Endothelial cell of umbilical vein (primary cell): ENCODE measurements at regions not wholly inside any gene's neighbourhood (a gene's known extent, or its start where the extent isn't known, plus 50 kb on each side); places are given as distances from the start of the nearest gene placed in this dataset.

Experiments used
- BruUV-seq: library from RNA; stranded (reverse); fragments of 400-500 nt; replicated peaks from 2 replicates; lab custom pipeline; 2021; lab: Mats Ljungman, UMichigan
- CTCF ChIA-PET: fragments of 300-600, 350-600 bp; sonication (Branson Sonifier 250); formaldehyde crosslinking; loops from one replicate; lab custom pipeline; 2021; ENCODE audit warnings: antibody characterized with exemption, inconsistent platforms; lab: Charles Lee
- POLR2A ChIA-PET: fragments of 300-600, 350-600 bp; sonication (Branson Sonifier 250); formaldehyde crosslinking; loops from one replicate; lab custom pipeline; 2021; ENCODE audit warnings: antibody characterized with exemption, inconsistent platforms; lab: Charles Lee
- DNase-seq: peaks from one replicate; pipeline ENCODE4 v3.0.0-alpha.2; 2011; ENCODE audit warnings: low read depth, low spot score
- FAIRE-seq: peaks from 2 replicates; lab custom pipeline; 2011; peaks lifted over from hg19 to GRCh38; lab: Jason Lieb, UNC
- H2AFZ ChIP-seq: 2 replicates; pipeline ENCODE4 v1.6.0; 2012; ENCODE audit warnings: low read depth, low read length, control low read depth, inconsistent platforms
- H3K27ac ChIP-seq: 2 replicates; pipeline ENCODE4 v1.5.1; 2011; ENCODE audit warnings: low read depth, mild to moderate bottlenecking, control low read depth, low read length, moderate library complexity; ENCODE audit not compliant: insufficient read depth
- H3K27me3 ChIP-seq, 2 experiments: 2 replicates each; pipeline versions ENCODE4 v1.6.0 to v1.6.1; 2011; ENCODE audit warnings: low read length in 2 of 2, mixed read lengths in 1 of 2; ENCODE audit not compliant: control insufficient read depth in 2 of 2, insufficient read depth in 2 of 2
- H3K36me3 ChIP-seq, 2 experiments: 2 replicates in 1 of 2; 3 replicates in 1 of 2; pipeline ENCODE4 v1.5.1; 2011; ENCODE audit warnings: low read length in 2 of 2, mild to moderate bottlenecking in 1 of 2, moderate library complexity in 1 of 2; ENCODE audit not compliant: control insufficient read depth in 2 of 2, insufficient read depth in 2 of 2; ENCODE audit errors: extremely low read depth in 1 of 2
- H3K4me1 ChIP-seq: 3 replicates; pipeline ENCODE4 v1.5.1; 2011; ENCODE audit warnings: mild to moderate bottlenecking, low read length; ENCODE audit not compliant: control insufficient read depth, insufficient read depth; ENCODE audit errors: extremely low read depth
- H3K4me2 ChIP-seq: 2 replicates; pipeline ENCODE4 v1.6.1; 2011; ENCODE audit warnings: low read length, control low read depth, mixed read lengths; ENCODE audit not compliant: insufficient read depth
- H3K4me3 ChIP-seq, 3 experiments: fragments of 200-600 bp in 1 of 3; sonication (generic), shearing (Covaris generic) in 1 of 3; replicated peaks in 1 of 3; 2 replicates each; pipeline ENCODE4 v1.5.1; 2011 to 2016; ENCODE audit warnings: control low read depth in 3 of 3, low read length in 3 of 3, mild to moderate bottlenecking in 2 of 3, inconsistent platforms in 1 of 3, low read depth in 1 of 3, moderate library complexity in 1 of 3; ENCODE audit not compliant: insufficient read depth in 1 of 3
- H3K79me2 ChIP-seq: 2 replicates; pipeline ENCODE4 v1.6.0; 2012; ENCODE audit warnings: low read length, inconsistent platforms; ENCODE audit not compliant: control insufficient read depth, insufficient read depth
- H3K9ac ChIP-seq: replicated peaks from 2 replicates; pipeline ENCODE3; 2011; ENCODE audit warnings: low read length, control low read depth; ENCODE audit not compliant: insufficient read depth; ENCODE audit errors: extremely low read depth
- H3K9me1 ChIP-seq: replicated peaks from 3 replicates; pipeline ENCODE4 v1.6.0; 2011; ENCODE audit warnings: mild to moderate bottlenecking, low read length; ENCODE audit not compliant: control insufficient read depth, insufficient read depth; ENCODE audit errors: extremely low read depth
- H3K9me3 ChIP-seq: replicated peaks from 2 replicates; pipeline ENCODE4 v1.5.1; 2012; ENCODE audit warnings: low read length, inconsistent platforms; ENCODE audit not compliant: control insufficient read depth, insufficient read depth
- H4K20me1 ChIP-seq: replicated peaks from 2 replicates; pipeline ENCODE3; 2011; ENCODE audit warnings: mild to moderate bottlenecking, low read length; ENCODE audit not compliant: control insufficient read depth, insufficient read depth; ENCODE audit errors: extremely low read depth
- EZH2 ChIP-seq: IDR thresholded peaks from 2 replicates; pipeline ENCODE4 v1.6.1; 2012; ENCODE audit warnings: borderline replicate concordance, low read depth, mild to moderate bottlenecking, moderate library complexity, low read length, inconsistent platforms; ENCODE audit not compliant: severe bottlenecking
- FOS ChIP-seq: IDR thresholded peaks from 2 replicates; pipeline ENCODE4 v1.6.1; 2011; ENCODE audit warnings: mild to moderate bottlenecking, low read length, moderate library complexity, borderline replicate concordance; ENCODE audit not compliant: insufficient read depth
- GATA2 ChIP-seq: IDR thresholded peaks from 2 replicates; pipeline ENCODE4 v1.7.0; 2011; ENCODE audit warnings: low read depth, mild to moderate bottlenecking, moderate library complexity, mixed read lengths, low read length; ENCODE audit not compliant: insufficient read length, insufficient read depth
- JUN ChIP-seq: IDR thresholded peaks from 2 replicates; pipeline ENCODE4 v1.6.1; 2011; ENCODE audit warnings: borderline replicate concordance, low read depth; ENCODE audit not compliant: insufficient read length, insufficient read depth
- MYC ChIP-seq: IDR thresholded peaks from one replicate; pipeline ENCODE4 v1.6.1; 2011; ENCODE audit warnings: mild to moderate bottlenecking, low read depth, low read length
- POLR2A ChIP-seq: IDR thresholded peaks from 2 replicates; pipeline ENCODE4 v1.6.1; 2012; ENCODE audit warnings: low read depth, mild to moderate bottlenecking, control low read depth, low read length
- POLR2AphosphoS5 ChIP-seq: IDR thresholded peaks from 2 replicates; pipeline ENCODE4 v1.6.1; 2012; ENCODE audit warnings: low read depth, mild to moderate bottlenecking, control low read depth, low read length, moderate library complexity; ENCODE audit not compliant: insufficient read depth
- dilution Hi-C: fragments of 300-500 bp; cut with MboI; formaldehyde crosslinking; loops from one replicate; pipeline ENCODE4 v1.15.0; 2019; ENCODE audit warnings: low sequenced_read_pairs; ENCODE audit not compliant: extremely low pct_ligation_motif_present
- intact Hi-C: fragments of 100-400 bp; cut with micrococcal nuclease; formaldehyde crosslinking; loops from one replicate; pipeline ENCODE4 v1.10.0; 2022
- TF ChIP-seq, protein P1 (sequence below): IDR thresholded peaks from 2 replicates; pipeline ENCODE4 v1.6.1; 2011; ENCODE audit not compliant: insufficient read depth, insufficient read length
- TF ChIP-seq, protein P2 (sequence below), 2 donors: IDR thresholded peaks; 1 replicate in 1 of 2; 2 replicates in 1 of 2; pipeline ENCODE4 v1.5.1; 2011; ENCODE audit warnings: low read length in 2 of 2, mild to moderate bottlenecking in 2 of 2, moderate library complexity in 2 of 2, control low read depth in 1 of 2, inconsistent platforms in 1 of 2, low read depth in 1 of 2; ENCODE audit not compliant: insufficient read depth in 1 of 2; ENCODE audit errors: extremely low read depth in 1 of 2

DNA sequence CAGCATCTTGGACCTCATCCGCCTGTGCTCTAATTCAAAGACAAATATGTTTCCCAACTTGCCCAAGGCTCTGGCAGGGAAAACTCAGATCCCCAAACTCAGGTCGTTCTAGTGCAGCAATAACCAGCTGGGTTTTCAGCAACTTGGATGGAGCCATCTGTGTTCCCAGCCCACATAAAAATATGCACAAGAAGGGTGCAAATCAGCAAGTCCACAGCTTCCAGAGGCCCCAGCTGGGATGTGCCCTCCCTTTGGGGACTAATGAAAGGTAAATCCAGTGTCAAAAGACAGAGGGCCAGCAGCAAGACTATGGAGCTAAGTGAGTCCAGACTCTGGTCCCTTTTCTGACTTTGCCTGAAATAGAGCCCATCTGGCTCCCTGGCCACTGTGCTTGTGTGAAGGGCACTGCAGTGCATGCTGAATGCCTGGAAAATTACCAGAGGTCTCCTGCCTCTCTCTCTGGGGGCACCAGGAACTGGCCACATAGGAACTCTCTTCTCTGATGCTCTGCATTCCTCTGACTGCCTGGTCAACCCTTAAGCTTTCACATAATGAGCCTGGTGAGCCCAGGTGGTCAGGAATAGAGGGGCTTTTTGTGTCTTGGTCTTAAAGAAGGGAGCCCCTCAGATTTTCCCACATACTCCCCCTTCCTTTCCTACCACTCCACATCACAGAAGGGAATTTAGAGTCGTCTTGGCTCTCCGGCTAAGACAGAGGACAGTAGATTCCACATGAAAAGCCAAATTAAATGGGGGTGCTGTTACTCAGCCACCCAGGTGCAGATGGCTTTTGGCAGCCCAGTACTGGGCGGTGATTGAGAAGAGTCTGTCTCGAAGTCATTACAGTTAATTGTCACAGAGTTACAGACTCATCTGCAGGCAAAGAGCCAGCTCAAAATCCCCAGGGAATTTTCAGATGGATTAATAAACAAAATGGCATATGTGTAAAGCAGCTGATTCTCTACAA is 88.1 kb upstream of the C1orf21 start:
- intact Hi-C loops = no loop called here
- Histone ChIP-seq H3K9ac (no peak overlapping the region), H3K9me3 (no peaks in the 10 kb centered on the region), H3K27me3 (no peaks in the 10 kb centered on the region), H3K27ac (no peak overlapping the region), H3K4me2 (peak overlapping the region; percentile 6), H4K20me1 (no peaks in the 10 kb centered on the region), H3K4me3 (no peak overlapping the region), H3K79me2 (no peaks in the 10 kb centered on the region), H3K36me3 (no peaks in the 10 kb centered on the region), H3K4me1 (peaks cover 35% of the 10 kb centered on the region), H3K9me1 (no peaks in the 10 kb centered on the region), H2AFZ (peak overlapping the region; percentile 32)
- DNase-seq (peak; percentile 17), FAIRE-seq (no peak)
- dilution Hi-C loops = no loop called here
- CTCF ChIA-PET = no interaction called here
- TF ChIP-seq, protein P1, sequence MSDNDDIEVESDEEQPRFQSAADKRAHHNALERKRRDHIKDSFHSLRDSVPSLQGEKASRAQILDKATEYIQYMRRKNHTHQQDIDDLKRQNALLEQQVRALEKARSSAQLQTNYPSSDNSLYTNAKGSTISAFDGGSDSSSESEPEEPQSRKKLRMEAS = no peak
- TF ChIP-seq POLR2A = no peak
- TF ChIP-seq FOS = no peak
- TF ChIP-seq, protein P2, sequence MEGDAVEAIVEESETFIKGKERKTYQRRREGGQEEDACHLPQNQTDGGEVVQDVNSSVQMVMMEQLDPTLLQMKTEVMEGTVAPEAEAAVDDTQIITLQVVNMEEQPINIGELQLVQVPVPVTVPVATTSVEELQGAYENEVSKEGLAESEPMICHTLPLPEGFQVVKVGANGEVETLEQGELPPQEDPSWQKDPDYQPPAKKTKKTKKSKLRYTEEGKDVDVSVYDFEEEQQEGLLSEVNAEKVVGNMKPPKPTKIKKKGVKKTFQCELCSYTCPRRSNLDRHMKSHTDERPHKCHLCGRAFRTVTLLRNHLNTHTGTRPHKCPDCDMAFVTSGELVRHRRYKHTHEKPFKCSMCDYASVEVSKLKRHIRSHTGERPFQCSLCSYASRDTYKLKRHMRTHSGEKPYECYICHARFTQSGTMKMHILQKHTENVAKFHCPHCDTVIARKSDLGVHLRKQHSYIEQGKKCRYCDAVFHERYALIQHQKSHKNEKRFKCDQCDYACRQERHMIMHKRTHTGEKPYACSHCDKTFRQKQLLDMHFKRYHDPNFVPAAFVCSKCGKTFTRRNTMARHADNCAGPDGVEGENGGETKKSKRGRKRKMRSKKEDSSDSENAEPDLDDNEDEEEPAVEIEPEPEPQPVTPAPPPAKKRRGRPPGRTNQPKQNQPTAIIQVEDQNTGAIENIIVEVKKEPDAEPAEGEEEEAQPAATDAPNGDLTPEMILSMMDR (IDR thresholded peaks at IDR 0.05; ENCODE audit: extremely low read depth in 1 of 2, insufficient read depth in 1 of 2, low read depth in 1 of 2, low read length in 2 of 2) = no peak
- TF ChIP-seq GATA2 = no peak
- TF ChIP-seq MYC = no peak
- no peak for TF ChIP-seq POLR2AphosphoS5
- no peak for TF ChIP-seq JUN
- no peak for TF ChIP-seq EZH2
- POLR2A ChIA-PET = no interaction called here
- BruUV-seq = no TSS peak
